IMR-90 (cell line): ENCODE measurements at regions not wholly inside any gene's neighbourhood (a gene's known extent, or its start where the extent isn't known, plus 50 kb on each side); places are given as distances from the start of the nearest gene placed in this dataset.

Experiments
- ATAC-seq: fragments of 200-7000 bp; cut with Tn5 transposase; 2 replicates; pipeline ENCODE4 v1.9.1; 2020; ENCODE audit warnings: low read depth, mild to moderate bottlenecking, moderate library complexity
- BruUV-seq: library from RNA; stranded (reverse); fragments of 400-500 nt; replicated peaks from 2 replicates; lab custom pipeline; 2021; lab: Mats Ljungman, UMichigan
- CTCF ChIA-PET: fragments of 300-600 bp; formaldehyde crosslinking; extraction: SDS; loops from one replicate; lab custom pipeline; 2021; ENCODE audit warnings: antibody characterized with exemption; lab: Yijun Ruan, JAX
- POLR2A ChIA-PET: fragments of 300-600 bp; sonication (Branson Sonifier 250); formaldehyde crosslinking; loops from one replicate; lab custom pipeline; 2022; ENCODE audit warnings: antibody characterized with exemption; ENCODE audit not compliant: unreplicated experiment; lab: Charles Lee
- DNase-seq: peaks from one replicate; pipeline ENCODE4 v3.0.0; 2013
- H2AFZ ChIP-seq: replicated peaks from 2 replicates; pipeline ENCODE3; 2013; ENCODE audit warnings: low read length, mild to moderate bottlenecking; ENCODE audit not compliant: poor library complexity
- H2AK5ac ChIP-seq: 2 replicates; pipeline ENCODE4 v1.6.1; 2013; ENCODE audit warnings: low read depth, low read length, inconsistent platforms
- H2AK9ac ChIP-seq: replicated peaks from 2 replicates; pipeline ENCODE3; 2013; ENCODE audit warnings: mild to moderate bottlenecking, low read depth, low read length, moderate library complexity; ENCODE audit not compliant: poor library complexity
- H2BK120ac ChIP-seq: 2 replicates; pipeline ENCODE4 v1.6.1; 2013; ENCODE audit warnings: low read depth, low read length, inconsistent platforms
- H2BK15ac ChIP-seq: 3 replicates; pipeline ENCODE4 v1.6.1; 2013; ENCODE audit warnings: low read depth, low read length, inconsistent platforms
- H2BK20ac ChIP-seq: 2 replicates; pipeline ENCODE4 v1.6.1; 2013; ENCODE audit warnings: low read depth, mild to moderate bottlenecking, inconsistent platforms, low read length, moderate library complexity
- H2BK5ac ChIP-seq: 2 replicates; pipeline ENCODE4 v1.6.1; 2013; ENCODE audit warnings: mild to moderate bottlenecking, low read depth, low read length, inconsistent platforms; ENCODE audit not compliant: poor library complexity, severe bottlenecking
- H3K14ac ChIP-seq: replicated peaks from 2 replicates; pipeline ENCODE4 v1.6.1; 2013; ENCODE audit warnings: low read depth, low read length, inconsistent platforms
- H3K18ac ChIP-seq: 2 replicates; pipeline ENCODE4 v1.6.1; 2013; ENCODE audit warnings: low read depth, low read length, control low read depth
- H3K23ac ChIP-seq: 2 replicates; pipeline ENCODE4 v1.6.1; 2013; ENCODE audit warnings: low read depth, low read length, inconsistent platforms
- H3K27ac ChIP-seq: 2 replicates; pipeline ENCODE4 v1.5.1; 2013; ENCODE audit warnings: mild to moderate bottlenecking, control low read depth, low read length; ENCODE audit not compliant: insufficient read depth
- H3K27me3 ChIP-seq: 2 replicates; pipeline ENCODE4 v1.6.1; 2013; ENCODE audit warnings: low read length; ENCODE audit not compliant: control insufficient read depth, insufficient read depth
- H3K36me3 ChIP-seq: 2 replicates; pipeline ENCODE4 v1.6.1; 2013; ENCODE audit warnings: low read length, mixed read lengths; ENCODE audit not compliant: control insufficient read depth, insufficient read depth
- H3K4ac ChIP-seq: 2 replicates; pipeline ENCODE4 v1.6.1; 2013; ENCODE audit warnings: low read depth, low read length, inconsistent platforms
- H3K4me1 ChIP-seq: 2 replicates; pipeline ENCODE4 v1.6.1; 2013; ENCODE audit warnings: low read length, mixed read lengths; ENCODE audit not compliant: control insufficient read depth, insufficient read depth
- H3K4me2 ChIP-seq: 2 replicates; pipeline ENCODE4 v1.6.1; 2013; ENCODE audit warnings: low read depth, mild to moderate bottlenecking, control low read depth, low read length, moderate library complexity
- H3K4me3 ChIP-seq: 2 replicates; pipeline ENCODE4 v1.5.1; 2013; ENCODE audit warnings: low read depth, mild to moderate bottlenecking, control low read depth, low read length, moderate library complexity; ENCODE audit not compliant: insufficient read depth
- H3K56ac ChIP-seq: 2 replicates; pipeline ENCODE4 v1.6.1; 2013; ENCODE audit warnings: low read length, inconsistent platforms; ENCODE audit not compliant: insufficient read depth; ENCODE audit errors: extremely low read depth
- H3K79me1 ChIP-seq, 2 experiments: 2 replicates each; pipeline ENCODE4 v1.6.1; 2013; ENCODE audit warnings: low read length in 2 of 2, inconsistent platforms in 1 of 2, low read depth in 1 of 2
- H3K9ac ChIP-seq: 2 replicates; pipeline ENCODE4 v1.6.1; 2013; ENCODE audit warnings: low read depth, low read length, control low read depth
- H3K9me1 ChIP-seq: 2 replicates; pipeline ENCODE4 v1.6.1; 2013; ENCODE audit warnings: low read length, inconsistent platforms; ENCODE audit not compliant: insufficient read depth
- H3K9me3 ChIP-seq: 2 replicates; pipeline ENCODE4 v1.6.1; 2013; ENCODE audit warnings: low read length; ENCODE audit not compliant: control insufficient read depth, insufficient read depth
- H4K20me1 ChIP-seq: 2 replicates; pipeline ENCODE4 v1.6.1; 2013; ENCODE audit warnings: low read length, inconsistent platforms; ENCODE audit not compliant: insufficient read depth
- H4K5ac ChIP-seq: 2 replicates; pipeline ENCODE4 v1.6.1; 2013; ENCODE audit warnings: mild to moderate bottlenecking, low read depth, low read length, control low read depth
- H4K8ac ChIP-seq, 2 experiments: 2 replicates each; pipeline ENCODE4 v1.6.1; 2013; ENCODE audit warnings: low read depth in 2 of 2, low read length in 2 of 2, control low read depth in 1 of 2, inconsistent platforms in 1 of 2
- H4K91ac ChIP-seq: 2 replicates; pipeline ENCODE4 v1.6.1; 2013; ENCODE audit warnings: low read depth, low read length, inconsistent platforms; ENCODE audit not compliant: insufficient read depth
- CEBPB ChIP-seq: IDR thresholded peaks from 2 replicates; pipeline ENCODE4 v1.6.1; 2012; ENCODE audit warnings: low read depth, low read length, improper control_type of control experiment
- CHD1 ChIP-seq: IDR thresholded peaks from 2 replicates; pipeline ENCODE4 v1.6.1; 2012; ENCODE audit warnings: low read depth, low read length, improper control_type of control experiment
- CTCF ChIP-seq: conservative IDR thresholded peaks from 2 replicates; pipeline ENCODE4 v1.5.1; 2012; ENCODE audit warnings: mild to moderate bottlenecking, low read depth, low read length, improper control_type of control experiment
- FOS ChIP-seq: fragments of 150-350 bp; IDR thresholded peaks from 2 replicates; pipeline ENCODE4 v1.6.1; 2016; ENCODE audit warnings: low read depth, low read length
- MAFK ChIP-seq: IDR thresholded peaks from 2 replicates; pipeline ENCODE4 v1.6.1; 2012; ENCODE audit warnings: low read depth, low read length, improper control_type of control experiment
- MAZ ChIP-seq: IDR thresholded peaks from 2 replicates; pipeline ENCODE4 v1.6.1; 2012; ENCODE audit warnings: low read depth, mild to moderate bottlenecking, low read length, improper control_type of control experiment, moderate library complexity, borderline replicate concordance
- NFE2L2 ChIP-seq: fragments of 150-350 bp; IDR thresholded peaks from 2 replicates; pipeline ENCODE4 v1.6.1; 2016; ENCODE audit warnings: low read depth, mild to moderate bottlenecking, low read length
- POLR2A ChIP-seq: IDR thresholded peaks from 2 replicates; pipeline ENCODE4 v1.6.1; 2012; ENCODE audit warnings: mild to moderate bottlenecking, low read depth, low read length
- RCOR1 ChIP-seq: IDR thresholded peaks from 2 replicates; pipeline ENCODE4 v1.6.1; 2012; ENCODE audit warnings: mild to moderate bottlenecking, low read length, improper control_type of control experiment; ENCODE audit not compliant: insufficient replicate concordance
- USF2 ChIP-seq: fragments of 150-350 bp; IDR thresholded peaks from 2 replicates; pipeline ENCODE4 v1.6.1; 2017; ENCODE audit warnings: mild to moderate bottlenecking, antibody characterized with exemption, low read length, low read depth
- WGBS, 2 experiments: methylation state at CpG; one replicate each; pipeline versions ENCODE4 v1.1.5 to v1.1.7; 2013; ENCODE audit warnings: missing lambda C conversion rate in 2 of 2; ENCODE audit not compliant: insufficient read length in 1 of 2; ENCODE audit errors: extremely low coverage in 2 of 2; 5-methylcytosine and 5-hydroxymethylcytosine counted together
- dilution Hi-C: fragments of 300-500 bp; cut with HindIII; formaldehyde crosslinking; loops from one replicate; pipeline ENCODE4 v1.14.3; 2018; ENCODE audit warnings: low sequenced_read_pairs; ENCODE audit not compliant: unreplicated experiment
- in situ Hi-C: fragments of 300-500 bp; cut with MboI; formaldehyde crosslinking; loops from 3 replicates; pipeline ENCODE4 v1.14.3; 2019; ENCODE audit warnings: low sequenced_read_pairs, inconsistent platforms, mixed read lengths
- intact Hi-C: fragments of 100-400 bp; cut with micrococcal nuclease; formaldehyde crosslinking; loops from 2 replicates; pipeline ENCODE4 v1.10.0; 2022

GRCh38 chr2:142756430-142756829 lies 121.0 kb upstream of the KYNU start:
- H3K27ac ChIP-seq = no peak overlapping the region
- H3K9me3 ChIP-seq = no peaks in the 10 kb centered on the region
- H3K4me2 ChIP-seq = no peak overlapping the region
- H2AFZ ChIP-seq = no peak overlapping the region
- H2BK5ac ChIP-seq = no peak overlapping the region
- intact Hi-C loops = no loop called here
- no CpG with 5 or more reads among the region's 2 CpGs for WGBS, 2 experiments
- H3K14ac ChIP-seq = no peak overlapping the region
- H3K4me1 ChIP-seq = no peaks in the 10 kb centered on the region
- no peak overlapping the region for H3K18ac ChIP-seq
- H4K91ac ChIP-seq = no peak overlapping the region
- no peak overlapping the region for H2BK120ac ChIP-seq
- TF ChIP-seq FOS (peak; percentile 55; the same call in 1 of the 2 replicates), POLR2A (no peak), USF2 (no peak), CTCF (no peak), RCOR1 (no peak), NFE2L2 (no peak), MAFK (no peak), CEBPB (peak; percentile 83), MAZ (no peak), CHD1 (no peak)
- no peak overlapping the region for H3K23ac ChIP-seq
- H4K20me1 ChIP-seq = no peaks in the 10 kb centered on the region
- POLR2A ChIA-PET = no interaction called here
- no peak overlapping the region for H2AK9ac ChIP-seq
- dilution Hi-C loops = no loop called here
- no peak overlapping the region for H3K9ac ChIP-seq
- no peaks in the 10 kb centered on the region for H3K9me1 ChIP-seq
- H2AK5ac ChIP-seq = no peak overlapping the region
- H2BK15ac ChIP-seq = no peak overlapping the region
- H4K8ac ChIP-seq = no peak overlapping the region
- no peak overlapping the region for H3K4me3 ChIP-seq
- H3K4ac ChIP-seq = no peak overlapping the region
- no TSS peak for BruUV-seq
- no peaks in the 10 kb centered on the region for H3K27me3 ChIP-seq
- DNase-seq (peak; percentile 78), ATAC-seq (peak; percentile 61)
- H4K5ac ChIP-seq = no peak overlapping the region
- no peaks in the 10 kb centered on the region for H3K36me3 ChIP-seq
- no peaks in the 10 kb centered on the region for H3K79me1 ChIP-seq
- CTCF ChIA-PET = no interaction called here
- no peak overlapping the region for H3K56ac ChIP-seq
- H2BK20ac ChIP-seq = no peak overlapping the region
- in situ Hi-C loops = no loop called here
